ENCODE measurements at regions not wholly inside any gene's neighbourhood (a gene's known extent, or its start where the extent isn't known, plus 50 kb on each side); places are given as distances from the start of the nearest gene placed in this dataset.

DNA sequence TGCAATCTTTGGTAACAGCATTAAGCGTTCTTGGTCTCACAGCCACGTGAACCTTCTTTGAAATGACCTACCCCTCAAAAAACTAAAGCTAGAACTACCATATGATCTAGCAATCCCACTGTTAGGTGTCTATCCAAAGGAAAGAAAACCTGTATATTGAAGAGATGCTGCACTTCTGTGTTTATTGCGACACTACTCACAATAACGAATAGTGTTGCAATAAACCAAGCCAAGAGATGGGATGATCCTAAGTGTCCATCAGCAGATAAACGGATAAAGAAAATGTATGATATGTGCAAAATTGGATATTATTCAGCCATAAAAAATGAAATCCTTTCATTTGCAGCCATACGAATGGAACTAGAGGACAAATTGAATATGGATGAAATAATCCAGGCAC lies 637.9 kb downstream of the EFNB2 start:
- intact Hi-C loops (cut with micrococcal nuclease; ENCODE audit: unreplicated experiment) = no loop called here
- no peaks in the 10 kb centered on the region for H3K9me3 ChIP-seq (ENCODE audit: low read length)
- no peaks in the 10 kb centered on the region for H3K9me2 ChIP-seq (ENCODE audit: insufficient read depth, low read length)
- H3K27ac ChIP-seq (ENCODE audit: low read depth, low read length, poor library complexity, severe bottlenecking) = no peak overlapping the region
- H3K4me3 ChIP-seq (ENCODE audit: low read depth, low read length, poor library complexity, severe bottlenecking) = no peak overlapping the region
- no peaks in the 10 kb centered on the region for H3K36me3 ChIP-seq (ENCODE audit: insufficient read depth, low read length)
- no peak for DNase-seq (ENCODE audit: low spot score)
- ChIA-PET CTCF (ENCODE audit: unreplicated experiment) (no interaction called here), POLR2A (no interaction called here)
- no peak overlapping the region for H2AFZ ChIP-seq (ENCODE audit: low read length)
- no peaks in the 10 kb centered on the region for H3K4me1 ChIP-seq (ENCODE audit: insufficient read depth, low read length, poor library complexity, severe bottlenecking)
- no peaks in the 10 kb centered on the region for H3K79me2 ChIP-seq (ENCODE audit: insufficient read depth, low read depth, low read length)
- BruUV-seq (replicated peaks) = no TSS peak
- no peaks in the 10 kb centered on the region for H4K20me1 ChIP-seq (ENCODE audit: insufficient read depth, low read length)
- H3K4me2 ChIP-seq (ENCODE audit: low read length) = no peak overlapping the region
- TF ChIP-seq EZH2phosphoT487 (IDR thresholded peaks at IDR 0.05; ENCODE audit: borderline replicate concordance, low read depth, low read length) = no peak
- TF ChIP-seq, protein P1, sequence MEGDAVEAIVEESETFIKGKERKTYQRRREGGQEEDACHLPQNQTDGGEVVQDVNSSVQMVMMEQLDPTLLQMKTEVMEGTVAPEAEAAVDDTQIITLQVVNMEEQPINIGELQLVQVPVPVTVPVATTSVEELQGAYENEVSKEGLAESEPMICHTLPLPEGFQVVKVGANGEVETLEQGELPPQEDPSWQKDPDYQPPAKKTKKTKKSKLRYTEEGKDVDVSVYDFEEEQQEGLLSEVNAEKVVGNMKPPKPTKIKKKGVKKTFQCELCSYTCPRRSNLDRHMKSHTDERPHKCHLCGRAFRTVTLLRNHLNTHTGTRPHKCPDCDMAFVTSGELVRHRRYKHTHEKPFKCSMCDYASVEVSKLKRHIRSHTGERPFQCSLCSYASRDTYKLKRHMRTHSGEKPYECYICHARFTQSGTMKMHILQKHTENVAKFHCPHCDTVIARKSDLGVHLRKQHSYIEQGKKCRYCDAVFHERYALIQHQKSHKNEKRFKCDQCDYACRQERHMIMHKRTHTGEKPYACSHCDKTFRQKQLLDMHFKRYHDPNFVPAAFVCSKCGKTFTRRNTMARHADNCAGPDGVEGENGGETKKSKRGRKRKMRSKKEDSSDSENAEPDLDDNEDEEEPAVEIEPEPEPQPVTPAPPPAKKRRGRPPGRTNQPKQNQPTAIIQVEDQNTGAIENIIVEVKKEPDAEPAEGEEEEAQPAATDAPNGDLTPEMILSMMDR (conservative IDR thresholded peaks at IDR 0.05; ENCODE audit: low read length) = no peak

DNA sequence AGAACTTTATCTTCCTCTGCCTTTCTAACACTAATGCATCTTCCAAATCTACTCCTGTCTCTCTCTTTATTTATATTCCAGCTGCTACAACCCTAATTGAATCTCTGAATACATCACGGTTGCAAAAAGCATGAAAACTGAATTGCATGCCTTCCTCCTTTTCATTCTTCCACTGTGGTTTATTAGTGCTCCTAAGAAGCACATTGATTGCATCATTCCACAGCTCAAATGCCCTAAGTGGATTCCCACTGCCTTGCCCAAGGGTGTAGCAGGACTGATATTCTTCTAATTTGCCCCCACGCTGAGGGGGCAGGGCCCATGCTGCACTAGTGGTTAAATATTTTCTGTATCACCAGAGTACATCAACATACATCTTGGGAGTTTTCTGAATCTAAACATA lies 640.8 kb downstream of the EFNB2 start:
- Histone ChIP-seq H3K4me2 (ENCODE audit: low read length) (no peak overlapping the region), H3K9me3 (ENCODE audit: low read length) (no peaks in the 10 kb centered on the region), H3K36me3 (ENCODE audit: insufficient read depth, low read length) (no peaks in the 10 kb centered on the region), H3K79me2 (ENCODE audit: insufficient read depth, low read depth, low read length) (no peaks in the 10 kb centered on the region), H3K9me2 (ENCODE audit: insufficient read depth, low read length) (no peaks in the 10 kb centered on the region), H3K27ac (ENCODE audit: low read depth, low read length, poor library complexity, severe bottlenecking) (no peak overlapping the region), H4K20me1 (ENCODE audit: insufficient read depth, low read length) (no peaks in the 10 kb centered on the region), H2AFZ (ENCODE audit: low read length) (no peak overlapping the region), H3K4me3 (ENCODE audit: low read depth, low read length, poor library complexity, severe bottlenecking) (no peak overlapping the region), H3K4me1 (ENCODE audit: insufficient read depth, low read length, poor library complexity, severe bottlenecking) (no peaks in the 10 kb centered on the region)
- intact Hi-C loops (cut with micrococcal nuclease; ENCODE audit: unreplicated experiment) = no loop called here
- TF ChIP-seq, protein P1 (conservative IDR thresholded peaks at IDR 0.05; ENCODE audit: low read length) = no peak
- no peak for TF ChIP-seq EZH2phosphoT487 (IDR thresholded peaks at IDR 0.05; ENCODE audit: borderline replicate concordance, low read depth, low read length)
- DNase-seq (ENCODE audit: low spot score) = no peak
- BruUV-seq (replicated peaks) = no TSS peak
- POLR2A ChIA-PET = interaction anchor here (0.7 kb wide), 1 partner anchor 855 kb away, joined by 3 read pairs; no protein-coding TSS in a partner anchor
- CTCF ChIA-PET (ENCODE audit: unreplicated experiment) = no interaction called here

GRCh38 chr13:105890509-105890908 lies 645.0 kb downstream of the EFNB2 start:
- H2AFZ ChIP-seq (ENCODE audit: low read length) = no peak overlapping the region
- no peak for DNase-seq (ENCODE audit: low spot score)
- no peak overlapping the region for H3K4me3 ChIP-seq (ENCODE audit: low read depth, low read length, poor library complexity, severe bottlenecking)
- no peaks in the 10 kb centered on the region for H3K79me2 ChIP-seq (ENCODE audit: insufficient read depth, low read depth, low read length)
- ChIA-PET CTCF (ENCODE audit: unreplicated experiment) (no interaction called here), POLR2A (no interaction called here)
- no peaks in the 10 kb centered on the region for H3K9me3 ChIP-seq (ENCODE audit: low read length)
- H4K20me1 ChIP-seq (ENCODE audit: insufficient read depth, low read length) = no peaks in the 10 kb centered on the region
- H3K4me2 ChIP-seq (ENCODE audit: low read length) = no peak overlapping the region
- H3K27ac ChIP-seq (ENCODE audit: low read depth, low read length, poor library complexity, severe bottlenecking) = no peak overlapping the region
- no peaks in the 10 kb centered on the region for H3K36me3 ChIP-seq (ENCODE audit: insufficient read depth, low read length)
- no TSS peak for BruUV-seq (replicated peaks)
- H3K9me2 ChIP-seq (ENCODE audit: insufficient read depth, low read length) = no peaks in the 10 kb centered on the region
- TF ChIP-seq EZH2phosphoT487 (IDR thresholded peaks at IDR 0.05; ENCODE audit: borderline replicate concordance, low read depth, low read length) = no peak
- TF ChIP-seq, protein P1 (conservative IDR thresholded peaks at IDR 0.05; ENCODE audit: low read length) = no peak
- intact Hi-C loops (cut with micrococcal nuclease; ENCODE audit: unreplicated experiment) = no loop called here
- H3K4me1 ChIP-seq (ENCODE audit: insufficient read depth, low read length, poor library complexity, severe bottlenecking) = no peaks in the 10 kb centered on the region

All from OCI-LY7 (cell line).